ENCODE measurements at regions not wholly inside any gene's neighbourhood (a gene's known extent, or its start where the extent isn't known, plus 50 kb on each side); places are given as distances from the start of the nearest gene placed in this dataset.

- Histone ChIP-seq H3K4me3 (ENCODE audit: control insufficient read depth in 2 of 3, extremely low read depth in 1 of 3, insufficient read depth in 2 of 3, low read depth in 1 of 3, low read length in 3 of 3) (no peak overlapping the region), H3K79me2 (ENCODE audit: control insufficient read depth, insufficient read depth, low read length) (no peaks in the 10 kb centered on the region), H3K4me1 (ENCODE audit: control insufficient read depth, extremely low read depth, insufficient read depth, low read length) (no peaks in the 10 kb centered on the region), H3K36me3 (ENCODE audit: control insufficient read depth in 2 of 2, extremely low read depth in 1 of 2, insufficient read depth in 2 of 2, low read length in 2 of 2) (no peaks in the 10 kb centered on the region), H3K9me3 (ENCODE audit: control insufficient read depth, low read depth, low read length) (no peaks in the 10 kb centered on the region), H3K9ac (ENCODE audit: control insufficient read depth, extremely low read depth, insufficient read depth, low read length) (no peak overlapping the region), H2AFZ (ENCODE audit: control insufficient read depth, low read length) (no peak overlapping the region), H3K27me3 (ENCODE audit: control insufficient read depth, extremely low read depth, insufficient read depth, low read length) (no peaks in the 10 kb centered on the region), H3K4me2 (ENCODE audit: control insufficient read depth, extremely low read depth, insufficient read depth, low read depth, low read length) (no peak overlapping the region), H3K9me1 (ENCODE audit: control insufficient read depth, extremely low read depth, insufficient read depth, low read length) (no peaks in the 10 kb centered on the region), H4K20me1 (ENCODE audit: control insufficient read depth, extremely low read depth, insufficient read depth, low read length) (no peaks in the 10 kb centered on the region), H3K27ac (ENCODE audit: control insufficient read depth, insufficient read depth, low read length) (no peak overlapping the region)
- no peak for DNase-seq (ENCODE audit: low read depth, low spot score)
- FAIRE-seq: no peak
- no peak for TF ChIP-seq EZH2 (IDR thresholded peaks at IDR 0.05; ENCODE audit: low read length)
- no peak for TF ChIP-seq CTCF (optimal IDR thresholded peaks at IDR 0.05 in 1 of 3, IDR thresholded peaks at IDR 0.05 in 1 of 3, conservative IDR thresholded peaks at IDR 0.05 in 1 of 3; ENCODE audit: extremely low read depth in 1 of 3, insufficient read depth in 2 of 3, low read length in 3 of 3)
- dilution Hi-C loops (cut with MboI; ENCODE audit: extremely low pct_ligation_motif_present, low sequenced_read_pairs): no loop called here
Observed at GRCh38 chr18:10161315-10161714, 247.5 kb downstream of the VAPA start.

DNA sequence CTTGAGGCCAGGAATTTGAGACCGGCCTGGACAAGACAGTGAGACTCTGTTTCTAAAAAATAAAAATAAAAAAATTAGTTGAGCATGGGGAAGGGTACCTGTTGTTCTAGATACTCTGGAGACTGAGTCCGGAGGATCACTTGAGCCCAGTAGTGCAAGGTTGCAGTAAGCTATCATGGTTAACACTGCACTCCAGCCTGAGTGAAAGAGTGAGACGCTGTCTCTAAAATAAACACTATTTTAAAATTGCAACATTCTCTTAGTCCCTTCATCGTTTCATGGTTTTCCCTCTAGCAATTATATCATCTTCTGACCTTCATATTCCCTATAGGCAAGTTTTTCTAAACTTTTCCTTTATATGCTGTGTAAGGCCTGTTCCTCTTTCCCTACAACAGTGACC, 248.5 kb downstream of the VAPA start:
- Histone ChIP-seq H4K20me1 (ENCODE audit: control insufficient read depth, extremely low read depth, insufficient read depth, low read length) (no peaks in the 10 kb centered on the region), H3K27ac (ENCODE audit: control insufficient read depth, insufficient read depth, low read length) (no peak overlapping the region), H3K79me2 (ENCODE audit: control insufficient read depth, insufficient read depth, low read length) (no peaks in the 10 kb centered on the region), H3K4me1 (ENCODE audit: control insufficient read depth, extremely low read depth, insufficient read depth, low read length) (no peaks in the 10 kb centered on the region), H3K9me3 (ENCODE audit: control insufficient read depth, low read depth, low read length) (no peaks in the 10 kb centered on the region), H3K9ac (ENCODE audit: control insufficient read depth, extremely low read depth, insufficient read depth, low read length) (no peak overlapping the region), H3K4me2 (ENCODE audit: control insufficient read depth, extremely low read depth, insufficient read depth, low read depth, low read length) (no peak overlapping the region), H3K4me3 (ENCODE audit: control insufficient read depth in 2 of 3, extremely low read depth in 1 of 3, insufficient read depth in 2 of 3, low read depth in 1 of 3, low read length in 3 of 3) (no peak overlapping the region), H3K9me1 (ENCODE audit: control insufficient read depth, extremely low read depth, insufficient read depth, low read length) (no peaks in the 10 kb centered on the region), H3K36me3 (ENCODE audit: control insufficient read depth in 2 of 2, extremely low read depth in 1 of 2, insufficient read depth in 2 of 2, low read length in 2 of 2) (no peaks in the 10 kb centered on the region), H2AFZ (ENCODE audit: control insufficient read depth, low read length) (no peak overlapping the region), H3K27me3 (ENCODE audit: control insufficient read depth, extremely low read depth, insufficient read depth, low read length) (no peaks in the 10 kb centered on the region)
- dilution Hi-C loops (cut with MboI; ENCODE audit: extremely low pct_ligation_motif_present, low sequenced_read_pairs): no loop called here
- FAIRE-seq: no peak
- no peak for TF ChIP-seq EZH2 (IDR thresholded peaks at IDR 0.05; ENCODE audit: low read length)
- TF ChIP-seq CTCF (optimal IDR thresholded peaks at IDR 0.05 in 1 of 3, IDR thresholded peaks at IDR 0.05 in 1 of 3, conservative IDR thresholded peaks at IDR 0.05 in 1 of 3; ENCODE audit: extremely low read depth in 1 of 3, insufficient read depth in 2 of 3, low read length in 3 of 3): no peak
- DNase-seq (ENCODE audit: low read depth, low spot score): no peak

Data from keratinocyte (primary cell).